HepG2 (cell line): ENCODE measurements at regions not wholly inside any gene's neighbourhood (a gene's known extent, or its start where the extent isn't known, plus 50 kb on each side); places are given as distances from the start of the nearest gene placed in this dataset.

ENCODE experiments used
- ZC3H4 ChIP-seq: sonication (generic); formaldehyde crosslinking; IDR thresholded peaks from 2 replicates; pipeline ENCODE4 v1.4.0; 2020; ENCODE audit warnings: missing genetic modification reagents, borderline replicate concordance
- TF ChIP-seq, protein P1 (sequence below): sonication (generic); formaldehyde crosslinking; IDR thresholded peaks from 2 replicates; pipeline ENCODE4 v1.9.0; 2021; ENCODE audit warnings: mild to moderate bottlenecking, missing genetic modification reagents
- TF ChIP-seq, protein P2 (sequence below): sonication (generic); formaldehyde crosslinking; IDR thresholded peaks from 2 replicates; pipeline ENCODE4 v1.5.1; 2020; ENCODE audit warnings: mild to moderate bottlenecking, missing genetic modification reagents, borderline replicate concordance

DNA sequence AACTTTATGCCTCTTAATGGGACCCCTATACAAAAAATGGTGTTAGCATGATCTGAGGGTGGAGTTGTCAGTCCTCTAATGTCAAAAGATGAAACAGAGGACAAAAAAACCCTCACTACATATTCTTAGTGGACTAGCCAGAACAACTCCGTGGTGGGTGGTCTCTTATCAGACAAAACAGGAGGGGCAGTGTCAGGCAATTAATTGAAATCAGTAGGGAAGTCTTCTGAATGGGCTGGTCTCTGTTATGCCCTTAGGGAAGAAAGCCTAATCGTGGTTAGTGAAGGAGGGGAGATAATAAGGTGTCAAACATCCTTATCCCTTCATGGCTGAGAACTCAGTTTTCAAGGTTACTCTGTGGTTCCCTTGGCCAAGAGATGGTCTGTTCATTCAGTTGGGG lies 909.4 kb downstream of the GRID1 start (continued):
- TF ChIP-seq, protein P1, sequence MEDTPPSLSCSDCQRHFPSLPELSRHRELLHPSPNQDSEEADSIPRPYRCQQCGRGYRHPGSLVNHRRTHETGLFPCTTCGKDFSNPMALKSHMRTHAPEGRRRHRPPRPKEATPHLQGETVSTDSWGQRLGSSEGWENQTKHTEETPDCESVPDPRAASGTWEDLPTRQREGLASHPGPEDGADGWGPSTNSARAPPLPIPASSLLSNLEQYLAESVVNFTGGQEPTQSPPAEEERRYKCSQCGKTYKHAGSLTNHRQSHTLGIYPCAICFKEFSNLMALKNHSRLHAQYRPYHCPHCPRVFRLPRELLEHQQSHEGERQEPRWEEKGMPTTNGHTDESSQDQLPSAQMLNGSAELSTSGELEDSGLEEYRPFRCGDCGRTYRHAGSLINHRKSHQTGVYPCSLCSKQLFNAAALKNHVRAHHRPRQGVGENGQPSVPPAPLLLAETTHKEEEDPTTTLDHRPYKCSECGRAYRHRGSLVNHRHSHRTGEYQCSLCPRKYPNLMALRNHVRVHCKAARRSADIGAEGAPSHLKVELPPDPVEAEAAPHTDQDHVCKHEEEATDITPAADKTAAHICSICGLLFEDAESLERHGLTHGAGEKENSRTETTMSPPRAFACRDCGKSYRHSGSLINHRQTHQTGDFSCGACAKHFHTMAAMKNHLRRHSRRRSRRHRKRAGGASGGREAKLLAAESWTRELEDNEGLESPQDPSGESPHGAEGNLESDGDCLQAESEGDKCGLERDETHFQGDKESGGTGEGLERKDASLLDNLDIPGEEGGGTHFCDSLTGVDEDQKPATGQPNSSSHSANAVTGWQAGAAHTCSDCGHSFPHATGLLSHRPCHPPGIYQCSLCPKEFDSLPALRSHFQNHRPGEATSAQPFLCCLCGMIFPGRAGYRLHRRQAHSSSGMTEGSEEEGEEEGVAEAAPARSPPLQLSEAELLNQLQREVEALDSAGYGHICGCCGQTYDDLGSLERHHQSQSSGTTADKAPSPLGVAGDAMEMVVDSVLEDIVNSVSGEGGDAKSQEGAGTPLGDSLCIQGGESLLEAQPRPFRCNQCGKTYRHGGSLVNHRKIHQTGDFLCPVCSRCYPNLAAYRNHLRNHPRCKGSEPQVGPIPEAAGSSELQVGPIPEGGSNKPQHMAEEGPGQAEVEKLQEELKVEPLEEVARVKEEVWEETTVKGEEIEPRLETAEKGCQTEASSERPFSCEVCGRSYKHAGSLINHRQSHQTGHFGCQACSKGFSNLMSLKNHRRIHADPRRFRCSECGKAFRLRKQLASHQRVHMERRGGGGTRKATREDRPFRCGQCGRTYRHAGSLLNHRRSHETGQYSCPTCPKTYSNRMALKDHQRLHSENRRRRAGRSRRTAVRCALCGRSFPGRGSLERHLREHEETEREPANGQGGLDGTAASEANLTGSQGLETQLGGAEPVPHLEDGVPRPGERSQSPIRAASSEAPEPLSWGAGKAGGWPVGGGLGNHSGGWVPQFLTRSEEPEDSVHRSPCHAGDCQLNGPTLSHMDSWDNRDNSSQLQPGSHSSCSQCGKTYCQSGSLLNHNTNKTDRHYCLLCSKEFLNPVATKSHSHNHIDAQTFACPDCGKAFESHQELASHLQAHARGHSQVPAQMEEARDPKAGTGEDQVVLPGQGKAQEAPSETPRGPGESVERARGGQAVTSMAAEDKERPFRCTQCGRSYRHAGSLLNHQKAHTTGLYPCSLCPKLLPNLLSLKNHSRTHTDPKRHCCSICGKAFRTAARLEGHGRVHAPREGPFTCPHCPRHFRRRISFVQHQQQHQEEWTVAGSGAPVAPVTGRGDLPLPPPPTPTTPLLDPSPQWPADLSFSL (CRISPR knock-in tag) = no peak
- no peak for TF ChIP-seq ZC3H4
- TF ChIP-seq, protein P2, sequence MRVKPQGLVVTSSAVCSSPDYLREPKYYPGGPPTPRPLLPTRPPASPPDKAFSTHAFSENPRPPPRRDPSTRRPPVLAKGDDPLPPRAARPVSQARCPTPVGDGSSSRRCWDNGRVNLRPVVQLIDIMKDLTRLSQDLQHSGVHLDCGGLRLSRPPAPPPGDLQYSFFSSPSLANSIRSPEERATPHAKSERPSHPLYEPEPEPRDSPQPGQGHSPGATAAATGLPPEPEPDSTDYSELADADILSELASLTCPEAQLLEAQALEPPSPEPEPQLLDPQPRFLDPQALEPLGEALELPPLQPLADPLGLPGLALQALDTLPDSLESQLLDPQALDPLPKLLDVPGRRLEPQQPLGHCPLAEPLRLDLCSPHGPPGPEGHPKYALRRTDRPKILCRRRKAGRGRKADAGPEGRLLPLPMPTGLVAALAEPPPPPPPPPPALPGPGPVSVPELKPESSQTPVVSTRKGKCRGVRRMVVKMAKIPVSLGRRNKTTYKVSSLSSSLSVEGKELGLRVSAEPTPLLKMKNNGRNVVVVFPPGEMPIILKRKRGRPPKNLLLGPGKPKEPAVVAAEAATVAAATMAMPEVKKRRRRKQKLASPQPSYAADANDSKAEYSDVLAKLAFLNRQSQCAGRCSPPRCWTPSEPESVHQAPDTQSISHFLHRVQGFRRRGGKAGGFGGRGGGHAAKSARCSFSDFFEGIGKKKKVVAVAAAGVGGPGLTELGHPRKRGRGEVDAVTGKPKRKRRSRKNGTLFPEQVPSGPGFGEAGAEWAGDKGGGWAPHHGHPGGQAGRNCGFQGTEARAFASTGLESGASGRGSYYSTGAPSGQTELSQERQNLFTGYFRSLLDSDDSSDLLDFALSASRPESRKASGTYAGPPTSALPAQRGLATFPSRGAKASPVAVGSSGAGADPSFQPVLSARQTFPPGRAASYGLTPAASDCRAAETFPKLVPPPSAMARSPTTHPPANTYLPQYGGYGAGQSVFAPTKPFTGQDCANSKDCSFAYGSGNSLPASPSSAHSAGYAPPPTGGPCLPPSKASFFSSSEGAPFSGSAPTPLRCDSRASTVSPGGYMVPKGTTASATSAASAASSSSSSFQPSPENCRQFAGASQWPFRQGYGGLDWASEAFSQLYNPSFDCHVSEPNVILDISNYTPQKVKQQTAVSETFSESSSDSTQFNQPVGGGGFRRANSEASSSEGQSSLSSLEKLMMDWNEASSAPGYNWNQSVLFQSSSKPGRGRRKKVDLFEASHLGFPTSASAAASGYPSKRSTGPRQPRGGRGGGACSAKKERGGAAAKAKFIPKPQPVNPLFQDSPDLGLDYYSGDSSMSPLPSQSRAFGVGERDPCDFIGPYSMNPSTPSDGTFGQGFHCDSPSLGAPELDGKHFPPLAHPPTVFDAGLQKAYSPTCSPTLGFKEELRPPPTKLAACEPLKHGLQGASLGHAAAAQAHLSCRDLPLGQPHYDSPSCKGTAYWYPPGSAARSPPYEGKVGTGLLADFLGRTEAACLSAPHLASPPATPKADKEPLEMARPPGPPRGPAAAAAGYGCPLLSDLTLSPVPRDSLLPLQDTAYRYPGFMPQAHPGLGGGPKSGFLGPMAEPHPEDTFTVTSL (CRISPR knock-in tag) = no peak
